PFSK-1 (cell line): ENCODE measurements at regions not wholly inside any gene's neighbourhood (a gene's known extent, or its start where the extent isn't known, plus 50 kb on each side); places are given as distances from the start of the nearest gene placed in this dataset.

Experiments used
- POLR2AphosphoS5 ChIP-seq: IDR thresholded peaks from 2 replicates; pipeline ENCODE4 v1.6.1; 2012; ENCODE audit warnings: low read depth, mild to moderate bottlenecking, control low read depth, low read length, moderate library complexity
- SIN3A ChIP-seq: IDR thresholded peaks from 2 replicates; pipeline ENCODE4 v1.6.1; 2012; ENCODE audit warnings: mild to moderate bottlenecking, low read length, moderate library complexity, borderline replicate concordance; ENCODE audit not compliant: insufficient read depth
- TAF1 ChIP-seq: IDR thresholded peaks from 2 replicates; pipeline ENCODE4 v1.6.1; 2012; ENCODE audit warnings: low read length, control low read depth, borderline replicate concordance; ENCODE audit not compliant: insufficient read depth
- TF ChIP-seq, protein P1 (sequence below), 2 experiments: IDR thresholded peaks; 2 replicates each; pipeline versions ENCODE4 v1.6.1 to v1.8.0; 2011 to 2012; ENCODE audit warnings: low read depth in 2 of 2, low read length in 2 of 2, control low read depth in 1 of 2, inconsistent platforms in 1 of 2, mild to moderate bottlenecking in 1 of 2, moderate library complexity in 1 of 2; ENCODE audit not compliant: insufficient read depth in 1 of 2

DNA sequence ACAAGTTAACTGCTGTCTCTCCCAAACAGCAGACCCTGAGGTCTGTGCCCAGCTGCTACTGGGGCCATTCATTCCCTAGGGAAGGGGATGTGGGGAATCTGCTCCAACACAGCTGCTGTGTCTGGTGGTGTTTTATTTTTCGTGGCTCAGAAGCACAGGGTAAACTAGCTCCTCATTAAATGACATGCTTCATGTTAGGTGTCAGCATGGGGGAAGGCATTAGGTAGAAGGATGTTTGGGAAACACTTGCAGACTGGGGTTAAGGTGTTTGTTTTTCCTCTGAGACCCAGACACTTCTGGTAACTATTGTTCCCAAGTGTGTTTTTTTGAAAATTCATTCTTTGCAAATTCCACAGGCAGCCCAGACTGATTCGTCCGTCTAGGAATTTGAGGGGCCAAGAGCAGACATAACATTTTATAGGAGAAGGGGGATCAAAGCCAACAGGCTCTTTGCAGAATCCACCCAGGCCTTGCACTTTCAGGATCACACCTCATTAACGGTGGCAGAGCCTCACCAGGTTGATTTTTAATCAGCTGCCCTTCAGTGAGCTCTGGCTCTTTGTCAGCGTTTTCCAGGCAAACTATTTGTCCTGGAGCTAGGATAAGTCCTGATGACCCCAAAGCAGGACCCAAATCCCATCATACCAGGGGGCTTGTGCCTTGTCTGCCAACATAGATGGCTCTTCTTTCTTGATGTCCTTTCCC is 65.4 kb upstream of the ITGA11 start:
- TF ChIP-seq, protein P1, sequence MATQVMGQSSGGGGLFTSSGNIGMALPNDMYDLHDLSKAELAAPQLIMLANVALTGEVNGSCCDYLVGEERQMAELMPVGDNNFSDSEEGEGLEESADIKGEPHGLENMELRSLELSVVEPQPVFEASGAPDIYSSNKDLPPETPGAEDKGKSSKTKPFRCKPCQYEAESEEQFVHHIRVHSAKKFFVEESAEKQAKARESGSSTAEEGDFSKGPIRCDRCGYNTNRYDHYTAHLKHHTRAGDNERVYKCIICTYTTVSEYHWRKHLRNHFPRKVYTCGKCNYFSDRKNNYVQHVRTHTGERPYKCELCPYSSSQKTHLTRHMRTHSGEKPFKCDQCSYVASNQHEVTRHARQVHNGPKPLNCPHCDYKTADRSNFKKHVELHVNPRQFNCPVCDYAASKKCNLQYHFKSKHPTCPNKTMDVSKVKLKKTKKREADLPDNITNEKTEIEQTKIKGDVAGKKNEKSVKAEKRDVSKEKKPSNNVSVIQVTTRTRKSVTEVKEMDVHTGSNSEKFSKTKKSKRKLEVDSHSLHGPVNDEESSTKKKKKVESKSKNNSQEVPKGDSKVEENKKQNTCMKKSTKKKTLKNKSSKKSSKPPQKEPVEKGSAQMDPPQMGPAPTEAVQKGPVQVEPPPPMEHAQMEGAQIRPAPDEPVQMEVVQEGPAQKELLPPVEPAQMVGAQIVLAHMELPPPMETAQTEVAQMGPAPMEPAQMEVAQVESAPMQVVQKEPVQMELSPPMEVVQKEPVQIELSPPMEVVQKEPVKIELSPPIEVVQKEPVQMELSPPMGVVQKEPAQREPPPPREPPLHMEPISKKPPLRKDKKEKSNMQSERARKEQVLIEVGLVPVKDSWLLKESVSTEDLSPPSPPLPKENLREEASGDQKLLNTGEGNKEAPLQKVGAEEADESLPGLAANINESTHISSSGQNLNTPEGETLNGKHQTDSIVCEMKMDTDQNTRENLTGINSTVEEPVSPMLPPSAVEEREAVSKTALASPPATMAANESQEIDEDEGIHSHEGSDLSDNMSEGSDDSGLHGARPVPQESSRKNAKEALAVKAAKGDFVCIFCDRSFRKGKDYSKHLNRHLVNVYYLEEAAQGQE (IDR thresholded peaks at IDR 0.05; ENCODE audit: insufficient read depth in 1 of 2, low read depth in 2 of 2, low read length in 2 of 2) = no peak
- TF ChIP-seq POLR2AphosphoS5 (no peak), TAF1 (no peak), SIN3A (no peak)
